Embryonic facial prominence (tissue), 1 donor: ENCODE measurements at regions not wholly inside any gene's neighbourhood (a gene's known extent, or its start where the extent isn't known, plus 50 kb on each side); places are given as distances from the start of the nearest gene placed in this dataset.
"Not testable (repeated sequence)": the region's sequence is repeated elsewhere in the genome, so short reads cannot be mapped to it uniquely, and the experiment has no call there.

Experiments used
- DNase-seq: peaks from one replicate; pipeline ENCODE4 v3.0.0-alpha.2; 2016; ENCODE audit errors: extremely low spot score

GRCh38 chr16:5319799-5320198 lies 222.2 kb upstream of the EEF2KMT start:
- DNase-seq = no peak

GRCh38 chr16:5315914-5316313 lies 218.3 kb upstream of the EEF2KMT start:
- DNase-seq = no peak

DNA sequence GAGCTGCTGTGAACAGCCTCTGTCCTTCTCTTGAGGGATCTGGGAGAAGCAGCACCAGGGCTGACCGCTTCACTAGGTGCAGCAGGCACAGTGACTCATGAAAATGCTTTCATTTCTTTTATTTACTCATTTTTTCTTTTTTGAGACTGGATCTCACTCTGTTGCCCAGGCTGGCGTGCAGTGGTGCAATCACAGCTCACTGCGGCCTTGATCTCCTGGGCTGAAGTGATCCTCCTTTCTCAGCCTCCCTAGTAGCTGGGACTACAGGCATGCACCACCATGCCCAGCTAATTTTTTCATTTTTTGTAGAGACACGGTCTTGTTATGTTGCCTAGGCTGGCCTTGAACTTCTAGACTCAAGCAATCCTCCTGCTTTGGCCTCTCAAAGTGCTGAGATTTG lies 216.8 kb upstream of the EEF2KMT start:
- DNase-seq = no peak

DNA sequence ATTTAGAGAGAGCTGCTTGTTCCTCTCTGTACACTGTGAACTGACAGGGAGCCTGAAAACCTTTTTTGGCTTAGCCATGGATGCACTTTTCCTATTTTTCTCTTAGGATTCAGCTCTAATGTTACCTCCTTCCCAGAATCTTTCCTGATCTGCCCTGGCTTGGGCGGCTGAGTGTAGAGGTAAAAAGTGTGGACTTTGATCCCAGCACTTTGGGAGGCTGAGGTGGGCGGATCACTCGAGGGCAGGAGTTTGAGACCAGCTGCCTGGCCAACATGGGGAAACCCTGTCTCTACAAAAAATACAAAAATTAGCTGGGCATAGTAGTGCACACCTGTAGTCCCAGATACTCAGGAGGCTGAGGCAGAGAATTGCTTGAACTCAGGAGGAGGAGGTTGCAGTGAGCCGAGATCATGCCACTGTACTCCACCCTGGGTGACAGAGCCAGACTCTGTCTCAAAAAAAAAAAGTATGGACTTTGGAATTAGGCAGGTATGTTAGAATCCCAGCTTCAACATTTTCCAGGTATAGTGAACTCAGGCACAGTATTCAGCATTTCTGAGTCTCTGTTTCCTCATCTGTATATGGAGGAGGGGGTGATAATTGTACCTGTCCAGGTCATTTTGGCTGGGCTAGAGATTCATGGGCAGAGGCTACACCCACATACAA lies 212.5 kb upstream of the EEF2KMT start:
- no peak for DNase-seq

GRCh38 chr16:5305023-5305422 lies 207.4 kb upstream of the EEF2KMT start:
- no peak for DNase-seq

DNA sequence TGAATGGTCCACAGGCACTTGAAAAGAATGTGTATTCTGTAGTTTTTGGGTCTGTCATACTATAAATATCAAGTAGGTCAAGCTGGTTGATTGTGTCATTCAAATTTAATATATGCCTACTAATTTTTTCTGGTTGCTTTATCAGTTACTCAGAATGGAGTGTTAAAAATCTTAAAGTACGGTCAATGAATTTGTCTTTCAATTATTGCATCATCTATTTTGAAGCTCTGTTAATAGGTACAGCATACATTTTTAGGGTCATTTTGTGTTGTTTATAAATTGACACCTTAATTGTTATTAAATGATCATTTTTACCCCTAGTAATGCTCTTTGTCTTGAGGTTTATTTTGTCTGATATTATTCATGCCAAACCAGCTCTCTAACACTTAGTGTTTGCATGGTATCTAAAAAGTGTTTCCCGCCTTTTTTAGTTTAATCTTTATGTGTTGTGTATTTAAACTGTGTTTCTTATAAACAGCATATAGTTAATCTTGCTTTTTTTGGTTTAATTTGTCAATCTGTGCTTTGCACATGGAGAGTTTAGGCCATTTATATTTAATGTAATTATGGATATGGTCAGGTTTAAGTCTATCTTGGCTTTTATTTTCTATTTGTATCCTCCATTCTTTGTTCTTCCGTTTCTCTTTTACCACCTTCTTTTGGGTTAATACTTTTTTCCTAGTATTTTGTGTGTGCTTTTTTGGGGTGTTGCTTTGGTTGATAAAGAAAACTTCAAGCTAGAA lies 204.9 kb upstream of the EEF2KMT start:
- no peak for DNase-seq

DNA sequence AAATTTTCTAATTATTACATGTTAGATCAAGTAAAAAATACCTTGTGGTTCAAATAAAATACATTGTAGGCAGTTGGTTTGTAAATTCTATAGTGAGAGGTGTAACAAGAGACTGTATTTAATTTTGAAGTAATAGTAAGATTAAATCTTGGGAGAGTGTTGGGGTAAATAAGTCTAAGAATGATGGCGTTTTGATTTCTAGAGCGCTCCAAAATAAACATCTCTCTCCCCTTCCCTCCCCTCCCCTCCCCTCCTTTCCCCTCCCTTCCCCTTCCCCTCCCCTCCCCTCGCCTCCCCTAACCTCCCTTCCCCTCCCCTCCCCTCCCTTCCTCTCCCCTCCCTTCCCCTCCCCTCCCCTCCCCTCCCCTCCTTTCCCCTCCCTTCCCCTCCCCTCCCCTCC lies 200.6 kb upstream of the EEF2KMT start:
- DNase-seq = no peak

GRCh38 chr16:5296176-5296575 lies 198.6 kb upstream of the EEF2KMT start:
- no peak for DNase-seq

- DNase-seq = not testable (repeated sequence)
Observed at GRCh38 chr16:5295304-5295703, 197.7 kb upstream of the EEF2KMT start.

GRCh38 chr16:5282152-5282551 lies 184.6 kb upstream of the EEF2KMT start:
- not testable (repeated sequence) for DNase-seq

GRCh38 chr16:5257462-5257861 lies 159.9 kb upstream of the EEF2KMT start:
- DNase-seq = no peak

GRCh38 chr16:5252791-5253190 lies 155.2 kb upstream of the EEF2KMT start:
- no peak for DNase-seq

DNA sequence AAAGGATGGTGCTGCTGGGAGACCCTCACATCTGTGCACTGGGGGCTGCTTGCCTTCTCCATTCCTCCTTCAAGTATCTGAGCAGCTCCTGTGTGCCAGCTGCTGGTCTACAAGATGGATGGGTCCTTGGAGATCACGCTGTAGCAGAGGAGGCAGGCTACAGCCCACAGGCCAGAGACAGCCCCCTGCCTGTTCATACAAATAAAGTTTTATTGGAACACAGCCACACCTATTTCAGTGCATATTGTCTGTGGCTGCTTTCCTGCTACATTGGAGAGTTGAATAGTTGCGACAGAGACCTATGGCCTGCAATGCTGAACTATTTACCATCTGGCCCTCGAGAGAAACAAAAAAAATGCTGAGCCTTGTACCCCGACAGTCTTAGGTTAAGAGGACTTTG lies 149.8 kb upstream of the EEF2KMT start:
- DNase-seq = not testable (repeated sequence)

DNA sequence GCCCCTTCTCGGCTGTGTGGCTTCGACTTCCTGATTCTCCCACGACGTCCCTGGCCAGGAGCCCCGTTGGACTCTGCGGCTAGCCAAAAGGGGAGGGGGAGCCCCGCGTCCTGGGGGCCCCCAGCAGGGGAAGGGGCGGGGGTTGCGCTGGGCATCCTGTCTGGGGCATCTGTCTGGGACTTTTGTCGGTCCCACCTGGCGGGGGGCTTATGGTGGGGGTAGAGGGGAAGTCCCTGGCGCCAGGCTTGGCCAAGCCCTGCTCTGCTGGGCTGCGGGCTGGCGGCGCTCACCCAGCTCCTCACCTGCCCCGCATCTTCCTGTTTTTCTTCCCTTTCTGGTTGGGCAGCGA lies 142.7 kb upstream of the EEF2KMT start:
- not testable (repeated sequence) for DNase-seq

- DNase-seq = not testable (repeated sequence)
Observed at GRCh38 chr16:5239472-5240277, 142.1 kb upstream of the EEF2KMT start.

GRCh38 chr16:5235119-5235518 lies 137.5 kb upstream of the EEF2KMT start:
- no peak for DNase-seq

- DNase-seq = no peak
Observed at GRCh38 chr16:5234295-5235050, 136.9 kb upstream of the EEF2KMT start.

DNA sequence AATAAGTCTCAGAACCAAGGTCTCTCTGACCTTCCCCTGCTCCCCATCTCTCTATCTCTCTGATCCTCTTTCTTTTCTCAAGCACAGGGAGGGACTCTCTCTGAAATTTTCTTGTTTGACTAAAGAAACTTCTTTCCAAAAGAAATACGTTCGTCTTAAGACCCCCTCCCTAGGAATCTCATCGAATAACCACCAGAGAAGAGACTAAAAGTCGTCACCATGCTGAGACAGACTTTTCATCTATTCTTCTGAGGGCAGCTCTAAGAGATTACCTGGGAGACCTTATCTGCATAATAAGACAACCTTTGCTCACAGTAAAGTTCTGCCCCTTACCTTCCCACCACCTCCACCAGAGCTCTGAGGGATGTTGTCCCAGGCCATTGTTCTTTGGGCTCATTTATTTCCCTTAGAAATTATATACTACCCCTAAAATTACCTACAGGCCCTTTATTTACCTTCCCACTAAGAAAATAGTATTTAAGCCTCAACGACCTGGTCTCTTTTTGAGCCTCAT lies 133.7 kb upstream of the EEF2KMT start:
- DNase-seq = no peak

DNA sequence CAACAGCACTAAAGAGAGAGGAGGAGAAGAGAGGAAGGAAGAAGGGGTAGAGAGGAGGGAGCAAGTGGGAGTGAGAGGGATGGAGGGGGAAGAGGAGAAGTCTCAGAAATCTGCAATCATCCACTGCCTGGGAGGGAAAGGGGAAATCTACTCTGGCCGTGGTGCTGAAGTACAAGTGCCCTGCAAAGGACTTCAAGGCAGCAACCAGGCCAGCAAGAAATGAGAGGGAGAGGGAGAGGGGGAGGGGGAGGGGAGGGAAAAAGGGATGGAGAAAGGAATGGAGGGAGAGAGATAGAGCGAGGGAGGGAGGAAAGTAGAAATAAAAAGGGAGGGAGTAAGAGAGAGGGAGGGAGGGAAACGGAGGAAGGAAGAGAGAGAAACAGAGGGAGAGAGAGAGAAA lies 130.8 kb upstream of the EEF2KMT start:
- DNase-seq = no peak

- DNase-seq = no peak
Observed at GRCh38 chr16:5225931-5226655, 128.5 kb upstream of the EEF2KMT start.

DNA sequence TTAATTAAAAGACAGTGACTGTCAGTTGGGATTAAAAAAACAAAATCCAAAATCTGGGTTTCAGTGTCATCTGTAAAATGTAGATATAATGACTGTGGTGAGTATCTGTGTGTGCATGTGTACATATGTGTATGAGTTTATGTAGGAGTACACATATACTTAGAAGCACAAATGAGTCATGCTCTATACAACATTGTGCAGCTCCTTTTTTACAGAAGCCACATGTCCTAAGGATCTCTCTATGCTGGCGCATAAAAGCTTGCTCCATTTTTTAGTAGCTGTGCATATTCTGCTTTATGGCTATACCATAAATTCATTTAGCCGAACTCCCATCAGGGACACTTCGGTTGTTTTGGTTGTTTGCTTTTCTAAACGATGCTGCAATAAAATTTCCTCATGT lies 125.2 kb upstream of the EEF2KMT start:
- DNase-seq = no peak
